H1 (cell line): ENCODE measurements at regions not wholly inside any gene's neighbourhood (a gene's known extent, or its start where the extent isn't known, plus 50 kb on each side); places are given as distances from the start of the nearest gene placed in this dataset.

Experiments used
- CTCF ChIA-PET: fragments of 300-600 bp; sonication (Branson Sonifier 250); formaldehyde crosslinking; loops from one replicate; lab custom pipeline; 2021; ENCODE audit not compliant: partially characterized antibody; lab: Charles Lee
- POLR2A ChIA-PET: fragments of 300-600 bp; sonication (Branson Sonifier 250); formaldehyde crosslinking; loops from one replicate; lab custom pipeline; 2021; ENCODE audit warnings: inconsistent platforms; ENCODE audit not compliant: partially characterized antibody; lab: Charles Lee
- DNase-seq, 2 experiments: peaks; one replicate each; pipeline versions ENCODE4 v3.0.0 to v3.0.0-alpha.2; 2010 to 2022; ENCODE audit warnings: low spot score in 2 of 2, low read depth in 1 of 2, mixed read lengths in 1 of 2
- FAIRE-seq: peaks from 2 replicates; lab custom pipeline; 2011; peaks lifted over from hg19 to GRCh38; lab: Jason Lieb, UNC
- H2AFZ ChIP-seq: 2 replicates; pipeline ENCODE4 v1.8.1; 2012; ENCODE audit warnings: low read length, inconsistent platforms
- H2AK5ac ChIP-seq: 2 replicates; pipeline ENCODE4 v1.6.1; 2013; ENCODE audit warnings: low read depth, low read length
- H2BK120ac ChIP-seq: replicated peaks from 2 replicates; pipeline ENCODE3; 2013; ENCODE audit warnings: low read depth, low read length, inconsistent platforms
- H2BK12ac ChIP-seq: 2 replicates; pipeline ENCODE4 v1.6.1; 2013; ENCODE audit warnings: low read depth, low read length
- H2BK15ac ChIP-seq: 2 replicates; pipeline ENCODE4 v1.6.1; 2013; ENCODE audit warnings: low read length
- H2BK20ac ChIP-seq: 2 replicates; pipeline ENCODE4 v1.6.1; 2013; ENCODE audit warnings: low read length
- H2BK5ac ChIP-seq: 2 replicates; pipeline ENCODE4 v1.6.1; 2013; ENCODE audit warnings: low read depth, low read length
- H3K14ac ChIP-seq: 2 replicates; pipeline ENCODE4 v1.6.1; 2013; ENCODE audit warnings: inconsistent platforms; ENCODE audit not compliant: insufficient read length
- H3K18ac ChIP-seq: 2 replicates; pipeline ENCODE4 v1.6.1; 2013; ENCODE audit warnings: low read length; ENCODE audit errors: extremely low read depth
- H3K23ac ChIP-seq: 2 replicates; pipeline ENCODE4 v1.6.1; 2013; ENCODE audit warnings: inconsistent platforms; ENCODE audit not compliant: insufficient read length
- H3K23me2 ChIP-seq: 2 replicates; pipeline ENCODE4 v1.6.1; 2013; ENCODE audit warnings: low read depth, low read length
- H3K27ac ChIP-seq: 2 replicates; pipeline ENCODE4 v1.6.1; 2011; ENCODE audit warnings: low read depth, low read length, inconsistent platforms
- H3K27me3 ChIP-seq, 4 experiments: replicated peaks in 1 of 4; 1 replicate in 1 of 4; 2 replicates in 3 of 4; pipeline versions ENCODE4 v1.6.1 to v1.8.1; 2011 to 2013; ENCODE audit warnings: low read length in 3 of 4, mild to moderate bottlenecking in 3 of 4, inconsistent platforms in 2 of 4, mixed read lengths in 2 of 4, moderate library complexity in 1 of 4; ENCODE audit not compliant: control insufficient read depth in 3 of 4, insufficient read depth in 3 of 4; ENCODE audit errors: extremely low read depth in 1 of 4
- H3K36me3 ChIP-seq, 4 experiments: 2 replicates each; pipeline versions ENCODE4 v1.6.1 to v1.8.1; 2011 to 2013; ENCODE audit warnings: mild to moderate bottlenecking in 4 of 4, low read length in 3 of 4, moderate library complexity in 2 of 4, control low read depth in 1 of 4, inconsistent platforms in 1 of 4; ENCODE audit not compliant: insufficient read depth in 4 of 4, control insufficient read depth in 2 of 4
- H3K4ac ChIP-seq: replicated peaks from 2 replicates; pipeline ENCODE3; 2013; ENCODE audit warnings: low read length, low read depth, mixed read lengths, inconsistent platforms; ENCODE audit not compliant: insufficient read length
- H3K4me1 ChIP-seq, 4 experiments: replicated peaks in 1 of 4; 1 replicate in 1 of 4; 2 replicates in 3 of 4; pipeline versions ENCODE4 v1.6.1 to v1.8.1; 2011 to 2013; ENCODE audit warnings: low read length in 3 of 4, inconsistent platforms in 2 of 4, mixed read lengths in 1 of 4; ENCODE audit not compliant: insufficient read depth in 4 of 4, control insufficient read depth in 3 of 4
- H3K4me2 ChIP-seq, 2 experiments: 2 replicates each; pipeline versions ENCODE4 v1.6.1 to v1.8.1; 2011 to 2013; ENCODE audit warnings: low read depth in 2 of 2, low read length in 2 of 2, control low read depth in 1 of 2, inconsistent platforms in 1 of 2, mild to moderate bottlenecking in 1 of 2; ENCODE audit not compliant: insufficient read depth in 1 of 2
- H3K4me3 ChIP-seq, 4 experiments: fragments of 200-600, 300-600 bp in 1 of 4; sonication (generic), shearing (Covaris generic), sonication (Bioruptor Twin) in 1 of 4; 2 replicates each; pipeline versions ENCODE4 v1.5.1 to v1.8.1; 2011 to 2016; ENCODE audit warnings: low read length in 4 of 4, low read depth in 3 of 4, control low read depth in 2 of 4, inconsistent platforms in 2 of 4, mild to moderate bottlenecking in 2 of 4, mixed read lengths in 1 of 4, moderate library complexity in 1 of 4; ENCODE audit not compliant: insufficient read depth in 2 of 4; ENCODE audit errors: extremely low read depth in 1 of 4
- H3K56ac ChIP-seq: replicated peaks from 2 replicates; pipeline ENCODE3; 2013; ENCODE audit warnings: low read depth, mild to moderate bottlenecking, mixed read lengths, low read length, inconsistent platforms; ENCODE audit not compliant: insufficient read length
- H3K79me1 ChIP-seq: 2 replicates; pipeline ENCODE4 v1.6.1; 2013; ENCODE audit warnings: low read depth, low read length, control low read depth
- H3K79me2 ChIP-seq, 2 experiments: 2 replicates each; pipeline versions ENCODE4 v1.6.1 to v1.8.1; 2012 to 2013; ENCODE audit warnings: low read length in 2 of 2, mild to moderate bottlenecking in 2 of 2, inconsistent platforms in 1 of 2; ENCODE audit not compliant: insufficient read depth in 2 of 2, control insufficient read depth in 1 of 2
- H3K9ac ChIP-seq, 4 experiments: replicated peaks in 1 of 4; 1 replicate in 1 of 4; 2 replicates in 3 of 4; pipeline versions ENCODE4 v1.6.1 to v1.8.1; 2011 to 2013; ENCODE audit warnings: low read depth in 3 of 4, low read length in 3 of 4, control low read depth in 2 of 4, mild to moderate bottlenecking in 2 of 4, moderate library complexity in 2 of 4, inconsistent platforms in 1 of 4; ENCODE audit errors: extremely low read depth in 1 of 4
- H3K9me3 ChIP-seq, 2 experiments: 2 replicates each; pipeline versions ENCODE4 v1.6.1 to v1.8.1; 2012 to 2013; ENCODE audit warnings: mild to moderate bottlenecking in 2 of 2, moderate library complexity in 2 of 2, control low read depth in 1 of 2, inconsistent platforms in 1 of 2, low read depth in 1 of 2, low read length in 1 of 2, mixed read lengths in 1 of 2; ENCODE audit not compliant: insufficient read depth in 2 of 2
- H4K20me1 ChIP-seq, 2 experiments: replicated peaks in 1 of 2; 2 replicates each; pipeline versions ENCODE3 to v1.8.1; 2011 to 2013; ENCODE audit warnings: inconsistent platforms in 2 of 2, low read length in 2 of 2, mild to moderate bottlenecking in 1 of 2; ENCODE audit not compliant: insufficient read depth in 2 of 2, control insufficient read depth in 1 of 2
- H4K5ac ChIP-seq: 2 replicates; pipeline ENCODE4 v1.6.1; 2013; ENCODE audit warnings: low read length, low read depth, mixed read lengths, inconsistent platforms; ENCODE audit not compliant: insufficient read length
- H4K8ac ChIP-seq: 2 replicates; pipeline ENCODE4 v1.8.0; 2013; ENCODE audit warnings: mild to moderate bottlenecking, moderate library complexity, low read length, inconsistent platforms; ENCODE audit not compliant: insufficient read depth; ENCODE audit errors: extremely low read depth
- H4K91ac ChIP-seq: replicated peaks from 2 replicates; pipeline ENCODE3; 2013; ENCODE audit warnings: low read length, mixed read lengths, inconsistent platforms; ENCODE audit not compliant: insufficient read length
- ATF2 ChIP-seq: IDR thresholded peaks from 2 replicates; pipeline ENCODE4 v1.6.1; 2012; ENCODE audit warnings: low read length, inconsistent platforms
- WGBS, 2 experiments: shearing (Covaris generic) in 1 of 2; methylation state at CpG; one replicate each; pipeline versions ENCODE4 v1.1.6 to v1.1.7; 2013 to 2015; ENCODE audit warnings: low lambda C conversion rate in 2 of 2, mixed read lengths in 2 of 2, inconsistent platforms in 1 of 2, low coverage in 1 of 2, missing lambda C conversion rate in 1 of 2; ENCODE audit not compliant: insufficient replicate concordance in 2 of 2, insufficient coverage in 1 of 2, insufficient read length in 1 of 2; ENCODE audit errors: extremely low coverage in 1 of 2, missing lambda C conversion rate in 1 of 2; 5-methylcytosine and 5-hydroxymethylcytosine counted together

DNA sequence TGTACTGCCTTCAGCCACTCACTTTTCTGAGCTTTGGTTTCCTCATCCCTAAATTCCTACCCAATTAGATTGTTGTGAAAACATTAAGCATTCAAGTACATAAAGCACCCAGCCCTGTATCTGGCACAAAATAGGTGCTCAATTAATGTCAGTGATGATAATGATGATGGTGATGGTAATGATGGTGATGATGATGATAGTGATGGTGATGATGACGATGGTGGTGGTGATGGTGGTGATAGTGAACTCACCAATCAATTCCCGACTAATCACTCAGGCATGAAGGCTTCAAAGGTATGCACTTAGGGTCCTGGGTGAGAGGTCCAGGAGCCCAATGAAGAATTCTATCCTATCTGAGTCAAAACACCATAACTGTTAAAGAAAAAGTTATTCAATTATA lies 383.5 kb downstream of the MATN1 start:
- H3K9me3 ChIP-seq = no peaks in the 10 kb centered on the region
- peaks cover 0 to 4% (median 0%) of the 10 kb centered on the region in 4 experiments; a peak in 3 of 7 replicates for H3K4me1 ChIP-seq
- no peak for FAIRE-seq

More for the DNA sequence above, 383.5 kb downstream of the MATN1 start:
- H3K23me2 ChIP-seq = peaks cover 11% of the 10 kb centered on the region; the same call in 1 of the 2 replicates
- H4K20me1 ChIP-seq = peaks cover 0 to 5% of the 10 kb centered on the region in 2 experiments
- no peak overlapping the region for H2AFZ ChIP-seq
- H3K27me3 ChIP-seq = no peaks in the 10 kb centered on the region
- no peaks in the 10 kb centered on the region for H3K36me3 ChIP-seq
- H3K9ac ChIP-seq = no peak overlapping the region
- H2BK12ac ChIP-seq = no peak overlapping the region
- no peak for TF ChIP-seq ATF2
- CTCF ChIA-PET = interaction anchor here (1.5 to 2.2 kb wide), 2 partner anchors 12 to 23 kb away, joined by 3 to 4 read pairs; no protein-coding TSS in a partner anchor
- POLR2A ChIA-PET = no interaction called here
- H2BK15ac ChIP-seq = no peak overlapping the region
- H2AK5ac ChIP-seq = no peak overlapping the region
- 97% methylated on average over 2 of the region's 2 CpGs; no CpG with 5 or more reads in 1 of the 2 experiments for WGBS, 2 experiments
- no peak overlapping the region for H2BK20ac ChIP-seq
- H2BK5ac ChIP-seq = no peak overlapping the region
- H3K4me3 ChIP-seq = no peak overlapping the region
- no peak overlapping the region for H3K18ac ChIP-seq
- no peak overlapping the region for H3K56ac ChIP-seq
- H4K8ac ChIP-seq = no peak overlapping the region
- H2BK120ac ChIP-seq = no peak overlapping the region
- no peak overlapping the region for H3K23ac ChIP-seq
- DNase-seq = no peak
- H3K79me2 ChIP-seq = no peaks in the 10 kb centered on the region
- H3K27ac ChIP-seq = no peak overlapping the region
- no peak overlapping the region for H3K4me2 ChIP-seq
- no peak overlapping the region for H3K14ac ChIP-seq
- no peak overlapping the region for H4K91ac ChIP-seq
- no peaks in the 10 kb centered on the region for H3K79me1 ChIP-seq
- no peak overlapping the region for H3K4ac ChIP-seq
- H4K5ac ChIP-seq = no peak overlapping the region
